Hepatocyte (in vitro differentiated cells): ENCODE measurements at regions not wholly inside any gene's neighbourhood (a gene's known extent, or its start where the extent isn't known, plus 50 kb on each side); places are given as distances from the start of the nearest gene placed in this dataset.

Source experiments
- DNase-seq: peaks from one replicate; pipeline ENCODE4 v3.0.0-alpha.2; 2016; ENCODE audit warnings: low spot score
- H2AFZ ChIP-seq: fragments of 200-600 bp; sonication (generic); 2 replicates; pipeline ENCODE4 v1.6.0; 2016; ENCODE audit warnings: antibody characterized with exemption, mild to moderate bottlenecking
- H3K27ac ChIP-seq: fragments of 200-600 bp; sonication (generic); 2 replicates; pipeline ENCODE4 v1.5.1; 2016; ENCODE audit warnings: mild to moderate bottlenecking
- H3K27me3 ChIP-seq: fragments of 200-600 bp; sonication (generic); 2 replicates; pipeline ENCODE4 v1.6.1; 2016
- H3K36me3 ChIP-seq: fragments of 200-600 bp; sonication (generic); replicated peaks from 2 replicates; pipeline ENCODE4 v1.5.1; 2016; ENCODE audit warnings: low read depth; ENCODE audit not compliant: insufficient read depth
- H3K4me1 ChIP-seq: fragments of 200-600 bp; sonication (generic); 2 replicates; pipeline ENCODE4 v1.5.1; 2016; ENCODE audit warnings: mild to moderate bottlenecking, moderate library complexity; ENCODE audit not compliant: insufficient read depth
- H3K4me2 ChIP-seq: fragments of 200-600 bp; sonication (generic); 2 replicates; pipeline ENCODE4 v1.6.0; 2016
- H3K4me3 ChIP-seq: fragments of 200-600 bp; sonication (generic); 2 replicates; pipeline ENCODE4 v1.5.1; 2016; ENCODE audit warnings: mild to moderate bottlenecking
- H3K79me2 ChIP-seq: fragments of 200-600 bp; sonication (generic); 2 replicates; pipeline ENCODE4 v1.6.0; 2017; ENCODE audit warnings: mild to moderate bottlenecking
- H3K9me2 ChIP-seq: fragments of 200-600 bp; sonication (generic); replicated peaks from 2 replicates; pipeline ENCODE4 v1.6.0; 2017; ENCODE audit warnings: mild to moderate bottlenecking; ENCODE audit not compliant: insufficient read depth
- H3K9me3 ChIP-seq: fragments of 200-600 bp; sonication (generic); 2 replicates; pipeline ENCODE4 v1.5.1; 2016; ENCODE audit warnings: low read depth, mild to moderate bottlenecking
- H4K20me1 ChIP-seq: fragments of 200-600 bp; sonication (generic); 2 replicates; pipeline ENCODE4 v1.6.0; 2016; ENCODE audit warnings: mild to moderate bottlenecking; ENCODE audit not compliant: insufficient read depth, poor library complexity, severe bottlenecking
- CTCF ChIP-seq: fragments of 200-600 bp; sonication (generic); IDR thresholded peaks from 2 replicates; pipeline ENCODE4 v1.5.1; 2016; ENCODE audit warnings: antibody characterized with exemption, mild to moderate bottlenecking; ENCODE audit not compliant: poor library complexity
- EZH2 ChIP-seq: fragments of 200-600 bp; sonication (generic); IDR thresholded peaks from 2 replicates; pipeline ENCODE4 v1.6.1; 2016; ENCODE audit warnings: antibody characterized with exemption, mild to moderate bottlenecking, borderline replicate concordance
- EZH2phosphoT487 ChIP-seq: fragments of 200-600 bp; sonication (generic); IDR thresholded peaks from one replicate; pipeline ENCODE4 v1.6.1; 2018; ENCODE audit warnings: antibody characterized with exemption, mild to moderate bottlenecking, low read depth, moderate library complexity; ENCODE audit not compliant: unreplicated experiment, severe bottlenecking
- WGBS: methylation state at CpG from one replicate; pipeline ENCODE4 v1.1.6; 2016; ENCODE audit warnings: low lambda C conversion rate; ENCODE audit errors: missing lambda C conversion rate; 5-methylcytosine and 5-hydroxymethylcytosine counted together

- H3K79me2 ChIP-seq, result no peaks in the 10 kb centered on the region
- no peak overlapping the region for H3K4me3 ChIP-seq
- H3K4me1 ChIP-seq, result no peaks in the 10 kb centered on the region
- H3K27me3 ChIP-seq, result no peaks in the 10 kb centered on the region
- H3K36me3 ChIP-seq, result no peaks in the 10 kb centered on the region
- TF ChIP-seq EZH2, result no peak
- no peaks in the 10 kb centered on the region for H4K20me1 ChIP-seq
- no peak for DNase-seq
- no peaks in the 10 kb centered on the region for H3K9me3 ChIP-seq
- H2AFZ ChIP-seq, result no peak overlapping the region
- no peak overlapping the region for H3K4me2 ChIP-seq
- 51% methylated on average over 11 of the region's 11 CpGs for WGBS
- H3K9me2 ChIP-seq, result no peaks in the 10 kb centered on the region
- no peak overlapping the region for H3K27ac ChIP-seq
Observed at GRCh38 chr3:139830817-139831216, 104.2 kb upstream of the CLSTN2 start.

- no peak overlapping the region for H3K4me2 ChIP-seq
- TF ChIP-seq EZH2phosphoT487 (no peak), CTCF (no peak), EZH2 (no peak)
- no peaks in the 10 kb centered on the region for H4K20me1 ChIP-seq
- no peaks in the 10 kb centered on the region for H3K9me2 ChIP-seq
- H3K79me2 ChIP-seq, result no peaks in the 10 kb centered on the region
- H3K4me3 ChIP-seq, result no peak overlapping the region
- no peaks in the 10 kb centered on the region for H3K27me3 ChIP-seq
- no peak overlapping the region for H3K27ac ChIP-seq
- DNase-seq, result no peak
- WGBS, result 88% methylated on average over 1 of the region's 1 CpG
- H3K9me3 ChIP-seq, result no peaks in the 10 kb centered on the region
- H2AFZ ChIP-seq, result no peak overlapping the region
- no peaks in the 10 kb centered on the region for H3K4me1 ChIP-seq
- no peaks in the 10 kb centered on the region for H3K36me3 ChIP-seq
Observed at GRCh38 chr3:139827833-139828232, 107.2 kb upstream of the CLSTN2 start.

- no peaks in the 10 kb centered on the region for H3K9me2 ChIP-seq
- no peaks in the 10 kb centered on the region for H3K27me3 ChIP-seq
- WGBS, result 94% methylated on average over 3 of the region's 3 CpGs
- no peak for DNase-seq
- H3K36me3 ChIP-seq, result no peaks in the 10 kb centered on the region
- no peaks in the 10 kb centered on the region for H3K4me1 ChIP-seq
- no peaks in the 10 kb centered on the region for H3K9me3 ChIP-seq
- no peak overlapping the region for H3K4me3 ChIP-seq
- no peaks in the 10 kb centered on the region for H3K79me2 ChIP-seq
- no peak for TF ChIP-seq EZH2phosphoT487
- H2AFZ ChIP-seq, result no peak overlapping the region
- no peaks in the 10 kb centered on the region for H4K20me1 ChIP-seq
- no peak overlapping the region for H3K27ac ChIP-seq
- H3K4me2 ChIP-seq, result no peak overlapping the region
Observed at GRCh38 chr3:139824864-139825263, 110.1 kb upstream of the CLSTN2 start.

GRCh38 chr3:139814646-139815045 lies 120.3 kb upstream of the CLSTN2 start:
- no peak overlapping the region for H3K4me3 ChIP-seq
- no peaks in the 10 kb centered on the region for H3K79me2 ChIP-seq
- no peak overlapping the region for H3K27ac ChIP-seq
- no peak overlapping the region for H2AFZ ChIP-seq
- WGBS, result 93% methylated on average over 7 of the region's 7 CpGs
- peaks cover 8% of the 10 kb centered on the region for H3K4me1 ChIP-seq
- H3K9me3 ChIP-seq, result no peaks in the 10 kb centered on the region
- H3K27me3 ChIP-seq, result no peaks in the 10 kb centered on the region
- H3K4me2 ChIP-seq, result no peak overlapping the region
- no peaks in the 10 kb centered on the region for H3K36me3 ChIP-seq
- no peak for DNase-seq
- H4K20me1 ChIP-seq, result no peaks in the 10 kb centered on the region
- H3K9me2 ChIP-seq, result no peaks in the 10 kb centered on the region
- TF ChIP-seq EZH2phosphoT487 (no peak), CTCF (no peak), EZH2 (no peak)

GRCh38 chr3:139811331-139811730 lies 123.7 kb upstream of the CLSTN2 start:
- TF ChIP-seq EZH2phosphoT487, result no peak
- no peak for TF ChIP-seq CTCF
- TF ChIP-seq EZH2, result no peak
- no peaks in the 10 kb centered on the region for H3K36me3 ChIP-seq
- peaks cover 8% of the 10 kb centered on the region for H3K4me1 ChIP-seq
- DNase-seq, result no peak
- no peaks in the 10 kb centered on the region for H3K27me3 ChIP-seq
- no peaks in the 10 kb centered on the region for H3K79me2 ChIP-seq
- no peak overlapping the region for H3K4me2 ChIP-seq
- H3K9me3 ChIP-seq, result no peaks in the 10 kb centered on the region
- H4K20me1 ChIP-seq, result no peaks in the 10 kb centered on the region
- H3K27ac ChIP-seq, result no peak overlapping the region
- no peak overlapping the region for H3K4me3 ChIP-seq
- H2AFZ ChIP-seq, result no peak overlapping the region
- H3K9me2 ChIP-seq, result no peaks in the 10 kb centered on the region
